HL-60 (cell line): ENCODE measurements at regions not wholly inside any gene's neighbourhood (a gene's known extent, or its start where the extent isn't known, plus 50 kb on each side); places are given as distances from the start of the nearest gene placed in this dataset.

ENCODE experiments used
- DNase-seq, 2 experiments: peaks; one replicate each; pipeline ENCODE4 v3.0.0-alpha.2; 2010 to 2020; ENCODE audit warnings: low read depth in 1 of 2, low spot score in 1 of 2
- H3K27ac ChIP-seq: fragments of 250-450 bp; sonication (Bioruptor Pico); replicated peaks from 2 replicates; pipeline ENCODE4 v1.5.1; 2020; ENCODE audit warnings: mild to moderate bottlenecking, moderate library complexity
- H3K27me3 ChIP-seq: fragments of 250-450 bp; sonication (Bioruptor Pico); 2 replicates; pipeline ENCODE4 v1.5.1; 2021; ENCODE audit warnings: mild to moderate bottlenecking, moderate library complexity; ENCODE audit not compliant: insufficient read depth, poor library complexity, severe bottlenecking
- H3K4me3 ChIP-seq: replicated peaks from 2 replicates; pipeline ENCODE4 v1.5.1; 2011; ENCODE audit warnings: mild to moderate bottlenecking, control low read depth, low read length; ENCODE audit not compliant: insufficient read depth
- GABPA ChIP-seq: IDR thresholded peaks from 2 replicates; pipeline ENCODE4 v1.6.1; 2012; ENCODE audit warnings: low read depth
- POLR2AphosphoS5 ChIP-seq: IDR thresholded peaks from 2 replicates; pipeline ENCODE4 v1.6.1; 2012; ENCODE audit warnings: low read depth
- SPI1 ChIP-seq: IDR thresholded peaks from 2 replicates; pipeline ENCODE4 v1.6.1; 2012; ENCODE audit warnings: low read depth, mild to moderate bottlenecking, borderline replicate concordance
- TF ChIP-seq, protein P1 (sequence below): IDR thresholded peaks from one replicate; pipeline ENCODE4 v1.5.1; 2011; ENCODE audit warnings: low read length, control low read depth, inconsistent platforms; ENCODE audit not compliant: insufficient read depth
- TF ChIP-seq, protein P2 (sequence below): IDR thresholded peaks from 2 replicates; pipeline ENCODE4 v1.6.1; 2012; ENCODE audit warnings: low read depth; ENCODE audit not compliant: insufficient replicate concordance

DNA sequence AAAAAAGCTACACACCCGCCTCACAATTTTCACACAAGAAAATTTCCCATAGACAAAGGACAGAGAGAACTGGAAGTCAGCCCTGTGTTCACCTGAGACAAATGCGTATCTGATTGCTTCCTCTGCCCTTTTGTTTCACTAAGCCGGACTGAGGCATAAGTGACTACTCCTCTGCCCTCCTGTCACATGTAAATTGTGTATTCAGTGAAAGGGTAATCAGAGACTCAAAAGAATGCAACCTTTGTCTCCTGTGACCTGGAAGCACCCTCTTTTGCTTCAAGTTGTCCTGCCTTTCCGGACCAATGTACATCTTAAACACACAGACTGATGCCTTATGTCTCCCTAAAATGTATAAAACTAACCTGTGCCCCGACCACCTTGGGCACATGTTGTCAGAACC, 483.8 kb upstream of the EYS start:
- Histone ChIP-seq H3K27ac (no peak overlapping the region), H3K4me3 (no peak overlapping the region), H3K27me3 (no peaks in the 10 kb centered on the region)
- TF ChIP-seq POLR2AphosphoS5, result no peak
- TF ChIP-seq, protein P1, sequence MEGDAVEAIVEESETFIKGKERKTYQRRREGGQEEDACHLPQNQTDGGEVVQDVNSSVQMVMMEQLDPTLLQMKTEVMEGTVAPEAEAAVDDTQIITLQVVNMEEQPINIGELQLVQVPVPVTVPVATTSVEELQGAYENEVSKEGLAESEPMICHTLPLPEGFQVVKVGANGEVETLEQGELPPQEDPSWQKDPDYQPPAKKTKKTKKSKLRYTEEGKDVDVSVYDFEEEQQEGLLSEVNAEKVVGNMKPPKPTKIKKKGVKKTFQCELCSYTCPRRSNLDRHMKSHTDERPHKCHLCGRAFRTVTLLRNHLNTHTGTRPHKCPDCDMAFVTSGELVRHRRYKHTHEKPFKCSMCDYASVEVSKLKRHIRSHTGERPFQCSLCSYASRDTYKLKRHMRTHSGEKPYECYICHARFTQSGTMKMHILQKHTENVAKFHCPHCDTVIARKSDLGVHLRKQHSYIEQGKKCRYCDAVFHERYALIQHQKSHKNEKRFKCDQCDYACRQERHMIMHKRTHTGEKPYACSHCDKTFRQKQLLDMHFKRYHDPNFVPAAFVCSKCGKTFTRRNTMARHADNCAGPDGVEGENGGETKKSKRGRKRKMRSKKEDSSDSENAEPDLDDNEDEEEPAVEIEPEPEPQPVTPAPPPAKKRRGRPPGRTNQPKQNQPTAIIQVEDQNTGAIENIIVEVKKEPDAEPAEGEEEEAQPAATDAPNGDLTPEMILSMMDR, result no peak
- no peak for TF ChIP-seq SPI1
- no peak for TF ChIP-seq GABPA
- DNase-seq, result no peak

DNA sequence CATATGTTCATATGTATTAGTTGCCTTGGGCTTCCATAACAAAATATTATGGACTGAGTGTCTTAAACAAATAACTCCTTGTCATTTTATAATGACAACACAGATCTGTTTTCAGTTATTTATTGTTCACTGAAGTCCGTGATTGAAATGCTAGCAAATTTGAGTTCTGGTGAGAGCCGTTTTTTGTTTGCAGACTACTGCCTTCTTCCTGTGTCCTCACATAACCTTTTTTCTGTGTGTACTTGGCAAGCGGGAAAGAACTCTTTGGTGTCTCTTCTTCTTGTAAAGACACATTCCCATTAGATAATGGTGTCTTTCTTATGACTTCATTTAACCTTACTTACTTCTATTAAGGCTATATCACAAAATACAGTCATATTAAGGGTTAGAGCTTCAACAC, 482.9 kb upstream of the EYS start:
- no peak for DNase-seq
- no peak overlapping the region for H3K4me3 ChIP-seq
- no peaks in the 10 kb centered on the region for H3K27me3 ChIP-seq
- TF ChIP-seq GABPA (no peak), POLR2AphosphoS5 (no peak)
- no peak overlapping the region for H3K27ac ChIP-seq

DNA sequence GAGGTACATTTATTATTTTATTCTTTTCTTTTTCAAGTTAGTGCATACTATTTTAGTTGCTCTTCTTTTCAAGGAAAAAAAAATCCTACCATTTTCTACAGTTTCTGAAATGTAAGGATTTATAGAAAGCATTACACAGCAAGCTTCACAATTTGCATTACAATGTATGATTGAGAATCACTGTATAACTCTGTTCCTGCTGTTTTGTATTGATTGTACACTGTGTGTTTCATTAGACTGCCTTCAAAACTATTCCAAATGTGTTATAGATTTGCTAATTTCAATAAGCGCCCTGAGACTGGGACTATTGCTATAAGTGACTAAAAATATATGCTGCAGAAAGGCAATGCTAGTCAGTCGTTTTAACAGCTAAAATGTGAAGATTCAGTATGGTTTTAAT, 479.7 kb upstream of the EYS start:
- no peak for DNase-seq
- H3K4me3 ChIP-seq, result no peak overlapping the region
- no peak for TF ChIP-seq SPI1
- TF ChIP-seq GABPA, result no peak
- TF ChIP-seq, protein P1, result no peak
- TF ChIP-seq, protein P2, sequence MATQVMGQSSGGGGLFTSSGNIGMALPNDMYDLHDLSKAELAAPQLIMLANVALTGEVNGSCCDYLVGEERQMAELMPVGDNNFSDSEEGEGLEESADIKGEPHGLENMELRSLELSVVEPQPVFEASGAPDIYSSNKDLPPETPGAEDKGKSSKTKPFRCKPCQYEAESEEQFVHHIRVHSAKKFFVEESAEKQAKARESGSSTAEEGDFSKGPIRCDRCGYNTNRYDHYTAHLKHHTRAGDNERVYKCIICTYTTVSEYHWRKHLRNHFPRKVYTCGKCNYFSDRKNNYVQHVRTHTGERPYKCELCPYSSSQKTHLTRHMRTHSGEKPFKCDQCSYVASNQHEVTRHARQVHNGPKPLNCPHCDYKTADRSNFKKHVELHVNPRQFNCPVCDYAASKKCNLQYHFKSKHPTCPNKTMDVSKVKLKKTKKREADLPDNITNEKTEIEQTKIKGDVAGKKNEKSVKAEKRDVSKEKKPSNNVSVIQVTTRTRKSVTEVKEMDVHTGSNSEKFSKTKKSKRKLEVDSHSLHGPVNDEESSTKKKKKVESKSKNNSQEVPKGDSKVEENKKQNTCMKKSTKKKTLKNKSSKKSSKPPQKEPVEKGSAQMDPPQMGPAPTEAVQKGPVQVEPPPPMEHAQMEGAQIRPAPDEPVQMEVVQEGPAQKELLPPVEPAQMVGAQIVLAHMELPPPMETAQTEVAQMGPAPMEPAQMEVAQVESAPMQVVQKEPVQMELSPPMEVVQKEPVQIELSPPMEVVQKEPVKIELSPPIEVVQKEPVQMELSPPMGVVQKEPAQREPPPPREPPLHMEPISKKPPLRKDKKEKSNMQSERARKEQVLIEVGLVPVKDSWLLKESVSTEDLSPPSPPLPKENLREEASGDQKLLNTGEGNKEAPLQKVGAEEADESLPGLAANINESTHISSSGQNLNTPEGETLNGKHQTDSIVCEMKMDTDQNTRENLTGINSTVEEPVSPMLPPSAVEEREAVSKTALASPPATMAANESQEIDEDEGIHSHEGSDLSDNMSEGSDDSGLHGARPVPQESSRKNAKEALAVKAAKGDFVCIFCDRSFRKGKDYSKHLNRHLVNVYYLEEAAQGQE, result no peak
- no peak for TF ChIP-seq POLR2AphosphoS5
- H3K27ac ChIP-seq, result no peak overlapping the region
- no peaks in the 10 kb centered on the region for H3K27me3 ChIP-seq

DNA sequence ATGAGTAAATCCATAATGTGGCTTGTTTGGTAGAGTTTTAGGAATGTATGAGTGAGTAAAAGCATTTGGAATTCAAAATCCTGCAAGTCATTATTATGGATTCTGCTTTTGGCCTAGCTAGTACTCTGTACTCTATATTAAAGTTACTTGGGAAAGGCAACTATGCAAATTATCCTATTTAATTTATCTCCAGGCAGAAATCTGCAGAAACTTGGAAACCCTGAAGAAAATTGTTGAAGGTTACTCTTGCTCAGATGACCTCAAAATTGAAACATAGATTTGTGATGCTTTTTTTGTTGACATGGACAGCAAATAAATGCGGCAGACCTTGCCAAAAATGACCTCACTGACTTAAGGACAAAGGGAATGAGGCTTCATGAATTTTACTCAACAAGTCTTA, 477.1 kb upstream of the EYS start:
- H3K27ac ChIP-seq, result no peak overlapping the region
- H3K4me3 ChIP-seq, result no peak overlapping the region
- TF ChIP-seq SPI1 (no peak), POLR2AphosphoS5 (no peak)
- TF ChIP-seq, protein P1, result no peak
- TF ChIP-seq, protein P2, result no peak
- DNase-seq, result no peak
- no peaks in the 10 kb centered on the region for H3K27me3 ChIP-seq
